ENCODE measurements at regions not wholly inside any gene's neighbourhood (a gene's known extent, or its start where the extent isn't known, plus 50 kb on each side); places are given as distances from the start of the nearest gene placed in this dataset.

DNA sequence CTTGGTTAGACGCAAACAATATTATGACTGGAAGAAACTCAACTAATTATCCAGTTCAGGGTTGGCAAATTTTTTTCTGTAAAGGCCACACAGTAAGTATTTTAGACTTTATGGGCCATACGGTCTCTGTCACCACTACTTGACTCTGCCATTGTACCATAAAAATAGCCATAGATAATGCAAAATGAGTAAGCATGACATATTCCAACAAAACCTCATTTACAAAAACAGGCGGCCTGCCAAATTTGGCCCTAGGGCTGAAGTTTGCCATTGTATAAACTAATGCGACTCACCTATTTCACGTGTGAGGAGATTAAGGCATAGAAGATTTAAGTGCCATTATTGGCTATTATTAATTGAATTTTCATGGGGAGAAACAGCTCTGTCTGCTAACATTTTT lies 116.8 kb upstream of the CNTN6 start:
- TF ChIP-seq, protein P1, sequence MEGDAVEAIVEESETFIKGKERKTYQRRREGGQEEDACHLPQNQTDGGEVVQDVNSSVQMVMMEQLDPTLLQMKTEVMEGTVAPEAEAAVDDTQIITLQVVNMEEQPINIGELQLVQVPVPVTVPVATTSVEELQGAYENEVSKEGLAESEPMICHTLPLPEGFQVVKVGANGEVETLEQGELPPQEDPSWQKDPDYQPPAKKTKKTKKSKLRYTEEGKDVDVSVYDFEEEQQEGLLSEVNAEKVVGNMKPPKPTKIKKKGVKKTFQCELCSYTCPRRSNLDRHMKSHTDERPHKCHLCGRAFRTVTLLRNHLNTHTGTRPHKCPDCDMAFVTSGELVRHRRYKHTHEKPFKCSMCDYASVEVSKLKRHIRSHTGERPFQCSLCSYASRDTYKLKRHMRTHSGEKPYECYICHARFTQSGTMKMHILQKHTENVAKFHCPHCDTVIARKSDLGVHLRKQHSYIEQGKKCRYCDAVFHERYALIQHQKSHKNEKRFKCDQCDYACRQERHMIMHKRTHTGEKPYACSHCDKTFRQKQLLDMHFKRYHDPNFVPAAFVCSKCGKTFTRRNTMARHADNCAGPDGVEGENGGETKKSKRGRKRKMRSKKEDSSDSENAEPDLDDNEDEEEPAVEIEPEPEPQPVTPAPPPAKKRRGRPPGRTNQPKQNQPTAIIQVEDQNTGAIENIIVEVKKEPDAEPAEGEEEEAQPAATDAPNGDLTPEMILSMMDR (IDR thresholded peaks at IDR 0.05; ENCODE audit: low read length, missing control alignments): no peak

DNA sequence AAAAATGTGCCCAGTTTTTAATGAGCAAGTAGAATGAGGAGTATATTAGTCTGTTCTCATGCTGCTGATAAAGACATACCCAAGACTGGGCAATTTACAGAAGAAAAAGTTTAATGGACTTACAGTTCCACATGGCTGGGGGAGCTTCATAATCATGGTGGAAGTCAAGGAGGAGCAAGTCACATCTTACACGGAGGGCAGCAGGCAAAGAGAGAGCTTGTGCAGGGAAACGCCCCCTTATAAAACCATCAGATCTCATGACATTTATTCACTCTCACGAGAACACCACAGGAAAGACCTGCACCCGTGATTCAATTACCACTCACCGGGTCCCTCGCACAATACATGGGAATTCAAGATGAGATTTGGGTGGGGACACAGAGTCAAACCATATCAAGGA lies 111.7 kb upstream of the CNTN6 start:
- DNase-seq (ENCODE audit: low read depth): no peak
- TF ChIP-seq, protein P1 (IDR thresholded peaks at IDR 0.05; ENCODE audit: low read length, missing control alignments): no peak
- H3K4me3 ChIP-seq (replicated peaks; ENCODE audit: low read depth, low read length): no peak overlapping the region

More for the DNA sequence above, 116.8 kb upstream of the CNTN6 start:
- no peak overlapping the region for H3K4me3 ChIP-seq (replicated peaks; ENCODE audit: low read depth, low read length)
- DNase-seq (ENCODE audit: low read depth): peak; percentile 0

DNA sequence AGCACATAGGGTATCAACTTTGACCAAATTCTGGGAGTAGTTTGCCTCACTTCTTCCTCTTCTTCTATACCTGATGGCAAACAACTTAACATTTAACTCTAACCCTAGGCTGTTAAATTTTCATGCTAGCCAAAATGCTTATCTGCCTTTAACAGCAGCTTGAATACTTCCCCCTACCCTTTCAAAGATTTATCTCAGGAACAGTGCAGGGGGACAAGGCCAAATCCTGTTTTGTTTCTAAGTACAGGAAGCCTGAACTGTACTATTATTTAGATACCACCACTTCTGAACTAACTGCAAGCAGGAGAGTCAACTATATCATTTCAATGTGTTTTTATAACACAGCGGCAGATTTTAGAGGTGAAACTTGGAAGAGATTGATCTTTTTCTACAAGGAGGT lies 104.0 kb upstream of the CNTN6 start:
- TF ChIP-seq, protein P1 (IDR thresholded peaks at IDR 0.05; ENCODE audit: low read length, missing control alignments): no peak
- DNase-seq (ENCODE audit: low read depth): no peak
- no peak overlapping the region for H3K4me3 ChIP-seq (replicated peaks; ENCODE audit: low read depth, low read length)

DNA sequence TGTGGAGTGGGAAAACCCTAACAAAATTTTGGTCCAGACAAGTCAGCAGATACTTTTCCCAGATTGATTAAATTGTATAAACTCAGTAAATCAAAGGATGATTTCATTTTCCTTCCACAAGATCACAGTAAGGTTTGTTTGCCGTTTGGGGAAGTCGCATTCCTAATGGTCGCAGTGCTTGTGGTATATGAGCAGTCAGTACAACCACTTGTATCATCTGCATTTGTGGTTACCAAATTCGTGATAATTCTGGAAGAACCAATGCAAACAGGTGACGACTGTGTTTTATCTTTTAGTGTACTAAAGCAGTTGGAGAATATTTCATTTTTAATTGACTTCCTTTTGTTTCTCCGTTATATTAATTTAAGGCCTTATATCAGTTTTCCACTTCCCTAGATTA lies 100.0 kb upstream of the CNTN6 start:
- no peak for DNase-seq (ENCODE audit: low read depth)
- TF ChIP-seq, protein P1 (IDR thresholded peaks at IDR 0.05; ENCODE audit: low read length, missing control alignments): no peak
- no peak overlapping the region for H3K4me3 ChIP-seq (replicated peaks; ENCODE audit: low read depth, low read length)

DNA sequence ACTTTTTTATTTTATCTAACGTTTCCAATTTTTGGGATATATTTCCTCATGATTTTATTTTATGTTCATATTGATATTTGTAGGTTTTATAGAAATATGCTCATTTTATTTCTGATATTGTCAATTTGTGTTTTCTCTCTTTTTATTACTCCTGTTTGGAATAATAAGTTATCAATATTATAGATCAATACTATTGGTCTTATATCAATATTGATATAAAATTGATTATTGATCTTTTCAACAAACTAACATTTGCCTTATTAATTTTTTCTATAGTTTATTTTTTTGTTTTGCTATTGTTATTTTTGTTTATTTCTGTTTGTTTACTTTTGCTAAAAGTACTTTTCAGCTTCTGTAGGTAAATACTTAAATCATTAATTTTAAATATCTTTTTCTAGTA lies 90.8 kb upstream of the CNTN6 start:
- H3K4me3 ChIP-seq (replicated peaks; ENCODE audit: low read depth, low read length): no peak overlapping the region
- no peak for DNase-seq (ENCODE audit: low read depth)
- TF ChIP-seq, protein P1 (IDR thresholded peaks at IDR 0.05; ENCODE audit: low read length, missing control alignments): no peak

DNA sequence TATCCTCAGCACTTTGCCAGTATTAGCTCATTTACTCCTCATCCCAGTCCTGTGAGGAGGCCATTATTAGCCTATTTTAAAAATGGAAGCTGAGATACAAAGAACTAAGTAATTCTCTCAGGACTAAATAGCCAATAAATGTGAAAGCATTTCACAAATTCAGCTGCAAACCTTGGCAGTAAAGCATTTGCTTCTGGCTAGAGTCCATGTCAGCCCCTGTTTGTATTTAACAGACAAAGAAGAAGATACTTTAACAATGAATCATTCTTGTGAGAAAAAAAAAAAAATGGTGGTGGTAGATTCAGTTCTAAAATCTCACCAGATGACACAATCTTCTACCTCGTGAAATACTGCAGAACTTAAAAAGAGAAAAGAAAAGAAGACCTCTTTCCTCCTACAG lies 85.0 kb upstream of the CNTN6 start:
- no peak overlapping the region for H3K4me3 ChIP-seq (replicated peaks; ENCODE audit: low read depth, low read length)
- peak; percentile 76 for DNase-seq (ENCODE audit: low read depth)
- TF ChIP-seq, protein P1 (IDR thresholded peaks at IDR 0.05; ENCODE audit: low read length, missing control alignments): no peak

DNA sequence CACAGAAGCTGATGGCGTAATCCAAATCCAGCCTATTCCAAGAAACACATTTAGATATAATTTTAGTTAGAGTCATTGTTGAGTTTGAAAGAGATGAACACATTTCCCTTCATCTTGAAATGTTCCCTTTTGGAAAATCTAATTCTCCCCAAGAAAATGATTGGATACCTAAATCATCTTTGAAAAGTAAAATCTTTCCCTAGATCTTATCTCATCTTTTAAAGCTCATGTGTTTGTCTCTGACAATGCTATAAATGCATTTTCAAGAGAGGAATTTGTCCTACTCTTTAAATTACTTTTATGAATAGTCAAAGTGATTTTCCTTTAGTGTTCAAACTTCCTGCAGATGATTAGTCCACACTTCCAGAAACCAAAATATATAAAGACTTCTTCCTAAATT lies 82.6 kb upstream of the CNTN6 start:
- peak; percentile 5 for DNase-seq (ENCODE audit: low read depth)
- no peak overlapping the region for H3K4me3 ChIP-seq (replicated peaks; ENCODE audit: low read depth, low read length)
- TF ChIP-seq, protein P1 (IDR thresholded peaks at IDR 0.05; ENCODE audit: low read length, missing control alignments): no peak

Measured in fibroblast of pulmonary artery (primary cell).